GM12864 (cell line): ENCODE measurements at regions not wholly inside any gene's neighbourhood (a gene's known extent, or its start where the extent isn't known, plus 50 kb on each side); places are given as distances from the start of the nearest gene placed in this dataset.
A peak's percentile ranks its signal among the peaks of the same experiment; 100 is the strongest.
"Not testable (repeated sequence)": the region's sequence is repeated elsewhere in the genome, so short reads cannot be mapped to it uniquely, and the experiment has no call there.

Source experiments
- DNase-seq: peaks from one replicate; pipeline ENCODE4 v3.0.0-alpha.2; 2011; ENCODE audit warnings: low read depth
- H3K4me3 ChIP-seq: 2 replicates; pipeline ENCODE4 v1.5.1; 2011; ENCODE audit warnings: mild to moderate bottlenecking, low read depth, low read length, control low read depth
- TF ChIP-seq, protein P1 (sequence below): IDR thresholded peaks from 2 replicates; pipeline ENCODE4 v1.5.1; 2011; ENCODE audit warnings: low read depth, mild to moderate bottlenecking, moderate library complexity, low read length, control low read depth, inconsistent platforms; ENCODE audit errors: missing control alignments

DNA sequence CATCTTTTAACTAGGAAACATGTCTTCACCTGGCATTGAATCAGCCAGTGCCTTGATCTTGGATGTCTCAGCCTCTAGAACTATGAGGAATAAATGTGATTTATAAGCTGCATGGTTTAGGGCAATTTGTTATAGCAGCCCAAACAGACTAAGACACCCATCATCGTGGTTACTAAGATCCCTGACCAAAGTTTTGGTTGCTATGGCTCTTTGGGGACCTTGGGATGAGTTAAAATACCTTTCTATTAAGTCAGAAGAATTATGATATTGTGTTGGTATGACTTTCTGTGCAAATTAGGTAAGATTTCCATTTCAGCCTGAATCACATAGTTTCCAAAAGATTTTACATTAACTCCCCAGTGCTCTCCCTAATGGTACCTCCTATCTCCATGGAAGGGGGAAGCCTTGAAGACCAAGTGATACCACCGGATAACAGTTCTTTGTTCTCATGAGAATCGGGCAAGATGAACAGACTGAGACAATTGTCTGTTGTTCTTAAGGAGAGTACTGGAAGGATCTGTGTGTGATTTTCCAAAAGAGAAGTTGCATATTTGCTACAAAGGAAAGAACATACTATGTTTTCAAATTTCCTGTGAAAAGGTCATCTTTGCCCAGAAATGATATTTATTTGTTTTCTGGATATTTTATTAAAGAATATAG is 60.4 kb upstream of the UBASH3B start:
- TF ChIP-seq, protein P1, sequence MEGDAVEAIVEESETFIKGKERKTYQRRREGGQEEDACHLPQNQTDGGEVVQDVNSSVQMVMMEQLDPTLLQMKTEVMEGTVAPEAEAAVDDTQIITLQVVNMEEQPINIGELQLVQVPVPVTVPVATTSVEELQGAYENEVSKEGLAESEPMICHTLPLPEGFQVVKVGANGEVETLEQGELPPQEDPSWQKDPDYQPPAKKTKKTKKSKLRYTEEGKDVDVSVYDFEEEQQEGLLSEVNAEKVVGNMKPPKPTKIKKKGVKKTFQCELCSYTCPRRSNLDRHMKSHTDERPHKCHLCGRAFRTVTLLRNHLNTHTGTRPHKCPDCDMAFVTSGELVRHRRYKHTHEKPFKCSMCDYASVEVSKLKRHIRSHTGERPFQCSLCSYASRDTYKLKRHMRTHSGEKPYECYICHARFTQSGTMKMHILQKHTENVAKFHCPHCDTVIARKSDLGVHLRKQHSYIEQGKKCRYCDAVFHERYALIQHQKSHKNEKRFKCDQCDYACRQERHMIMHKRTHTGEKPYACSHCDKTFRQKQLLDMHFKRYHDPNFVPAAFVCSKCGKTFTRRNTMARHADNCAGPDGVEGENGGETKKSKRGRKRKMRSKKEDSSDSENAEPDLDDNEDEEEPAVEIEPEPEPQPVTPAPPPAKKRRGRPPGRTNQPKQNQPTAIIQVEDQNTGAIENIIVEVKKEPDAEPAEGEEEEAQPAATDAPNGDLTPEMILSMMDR: no peak
- no peak for DNase-seq
- H3K4me3 ChIP-seq: no peak overlapping the region

DNA sequence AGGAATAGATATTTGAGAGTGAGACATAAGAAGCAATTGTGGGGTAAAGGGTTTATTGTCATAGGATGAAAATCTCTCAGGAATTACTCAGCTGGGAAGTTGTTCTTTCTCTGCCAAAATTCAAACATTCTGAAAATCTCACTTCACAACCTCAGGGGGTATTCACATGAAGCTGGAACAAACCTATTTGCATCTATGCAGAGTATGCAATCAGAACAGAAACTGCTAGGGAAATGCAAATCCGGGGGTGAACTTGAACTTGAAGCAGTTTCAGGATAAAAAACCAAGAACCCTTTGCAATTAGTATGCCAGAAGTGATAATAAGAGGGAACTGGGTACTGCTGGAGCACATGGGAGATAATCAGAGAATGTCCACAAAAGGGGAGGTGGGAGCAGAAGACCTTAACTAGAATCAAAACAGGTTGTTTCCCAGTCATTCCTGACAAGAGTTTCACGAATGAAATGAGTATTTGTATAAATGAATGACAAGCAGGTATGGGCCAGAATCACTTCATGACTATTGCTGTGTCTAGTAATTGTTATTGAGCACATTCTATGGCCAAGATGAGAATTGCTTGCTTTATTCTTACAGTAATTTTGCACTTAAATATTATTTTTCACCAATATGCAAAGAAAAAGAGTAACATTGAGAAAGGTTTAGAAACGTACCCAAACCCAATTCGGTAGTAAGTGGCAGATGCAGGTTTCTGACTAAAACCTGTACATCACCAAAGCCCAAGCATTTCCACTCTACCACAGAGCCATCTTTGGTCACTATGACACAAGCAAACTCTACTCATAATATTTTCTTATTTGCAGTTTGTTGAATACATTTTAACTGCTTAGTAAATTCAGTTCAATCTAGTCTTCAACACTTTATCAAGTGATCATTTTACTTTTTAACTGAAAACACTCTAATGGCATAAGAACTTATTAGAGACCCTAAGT is 61.8 kb upstream of the UBASH3B start:
- TF ChIP-seq, protein P1: no peak
- no peak overlapping the region for H3K4me3 ChIP-seq
- DNase-seq: no peak

DNA sequence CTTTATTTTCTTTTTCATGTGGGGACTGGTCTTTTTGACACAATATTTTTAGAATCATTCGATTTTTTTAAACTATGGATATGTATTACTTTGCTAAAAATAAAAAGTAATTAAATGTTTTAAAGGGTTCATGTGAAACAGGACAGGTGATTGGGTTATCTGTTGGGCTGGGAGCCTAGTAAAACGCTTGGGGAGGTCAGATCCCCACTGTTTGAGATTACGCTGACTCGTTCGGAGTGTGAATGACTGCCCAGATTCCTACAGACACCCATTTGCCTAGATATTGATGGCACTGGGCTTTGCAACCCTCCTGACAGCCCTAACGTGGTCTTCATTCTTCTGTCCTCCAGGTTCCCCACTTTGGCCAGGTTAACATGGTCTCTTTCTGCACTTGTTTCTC is 62.9 kb upstream of the UBASH3B start:
- DNase-seq: no peak
- TF ChIP-seq, protein P1: no peak
- no peak overlapping the region for H3K4me3 ChIP-seq

DNA sequence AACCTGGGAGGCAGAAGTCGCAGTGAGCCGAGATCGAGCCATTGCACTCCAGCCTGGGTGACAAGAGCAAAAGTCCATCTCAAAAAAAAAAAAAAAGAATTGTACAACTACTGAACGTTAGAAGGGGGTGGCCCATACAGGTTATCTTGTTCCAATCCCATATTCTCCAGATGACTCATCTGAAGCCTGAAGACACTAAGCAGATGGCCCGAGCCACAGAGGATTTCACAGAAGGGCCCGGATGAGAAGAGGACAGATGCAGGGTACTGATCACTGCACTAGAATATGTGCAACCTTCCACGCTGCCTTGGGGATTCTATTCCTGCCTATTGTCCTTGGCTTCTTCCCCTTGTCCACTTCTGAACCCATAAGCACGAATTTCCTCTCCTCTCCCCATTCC is 70.9 kb upstream of the UBASH3B start:
- TF ChIP-seq, protein P1: no peak
- DNase-seq: no peak
- H3K4me3 ChIP-seq: no peak overlapping the region

DNA sequence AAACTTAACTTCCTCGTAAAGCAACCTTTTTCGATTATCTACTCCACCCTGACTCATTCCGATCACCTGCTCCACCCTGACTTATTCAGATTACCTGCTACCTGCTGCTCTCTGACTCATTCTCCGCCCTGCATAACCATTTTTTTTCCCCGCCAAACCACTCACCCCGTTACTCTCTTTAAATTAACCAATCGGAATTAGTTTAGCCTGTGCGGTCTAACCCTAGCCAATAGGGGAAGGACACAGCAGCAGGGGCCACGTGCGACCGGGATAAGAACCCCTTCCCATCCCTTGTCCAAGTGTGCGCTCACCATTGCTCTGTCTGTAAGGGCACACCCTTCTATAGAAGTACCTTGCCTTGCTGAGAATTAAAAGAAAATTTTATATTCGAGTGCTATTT is 75.5 kb upstream of the UBASH3B start:
- not testable (repeated sequence) for DNase-seq, H3K4me3 ChIP-seq

DNA sequence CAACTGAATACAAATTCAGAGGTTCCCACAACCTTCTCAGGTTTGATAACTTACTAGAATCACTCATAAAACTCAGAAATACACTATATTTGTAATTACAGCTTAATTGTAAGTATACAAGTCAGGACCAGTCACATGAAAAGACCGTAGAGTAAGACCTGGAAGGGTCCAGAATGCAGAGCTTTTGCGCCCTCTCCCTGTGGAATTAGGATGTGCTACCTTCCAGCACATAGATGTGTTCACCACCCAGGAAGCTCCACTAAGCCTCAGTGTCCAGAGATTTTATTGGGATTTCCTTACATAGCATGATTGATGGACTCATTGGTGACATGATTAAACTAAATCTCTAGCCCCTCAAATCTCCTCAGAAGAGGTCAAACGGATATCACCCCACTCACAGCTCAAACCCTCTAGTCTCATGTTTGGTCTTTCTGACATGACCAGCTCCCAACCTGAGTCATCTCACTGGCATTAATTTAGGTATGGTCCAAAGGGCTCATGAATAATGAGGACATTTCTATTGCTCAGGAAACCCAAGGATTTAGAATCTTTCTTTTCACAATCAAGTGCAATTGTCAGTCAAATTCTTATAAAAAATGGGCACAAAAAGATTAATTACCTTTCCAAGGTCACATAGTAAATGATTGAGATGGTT is 77.2 kb upstream of the UBASH3B start:
- TF ChIP-seq, protein P1: peak; percentile 13
- H3K4me3 ChIP-seq: no peak overlapping the region
- no peak for DNase-seq

DNA sequence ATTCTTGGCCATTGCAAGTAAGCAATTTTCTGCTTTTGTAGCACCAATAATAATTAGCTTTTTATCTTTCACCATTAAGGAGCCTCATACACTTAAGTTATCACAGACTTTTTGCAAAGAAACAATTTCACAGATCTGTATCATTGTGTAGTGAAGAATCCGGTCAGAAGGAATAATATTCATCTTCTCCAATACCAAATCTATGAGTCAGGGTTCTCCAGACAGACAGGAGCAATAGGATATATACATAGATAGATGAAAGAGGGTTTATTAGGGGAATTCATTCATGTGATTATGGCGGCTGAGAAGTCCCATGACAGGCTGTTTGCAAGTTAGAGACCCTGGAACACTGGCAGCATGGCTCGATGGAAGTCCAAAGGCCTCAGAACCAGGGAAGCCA is 82.9 kb upstream of the UBASH3B start:
- no peak for DNase-seq
- no peak overlapping the region for H3K4me3 ChIP-seq
- TF ChIP-seq, protein P1: no peak
